Pancreas (tissue), 10 donors: ENCODE measurements at regions not wholly inside any gene's neighbourhood (a gene's known extent, or its start where the extent isn't known, plus 50 kb on each side); places are given as distances from the start of the nearest gene placed in this dataset.

ENCODE experiments used
- ATAC-seq, 4 donors: fragments of 200-7000 bp; cut with Tn5 transposase; one replicate each; pipeline versions ENCODE4 v1.8.0 to v1.9.1; 2020; ENCODE audit warnings: mild to moderate bottlenecking in 4 of 4, moderate library complexity in 4 of 4
- DNase-seq, 6 donors: peaks; one replicate each; pipeline ENCODE4 v3.0.0-alpha.2; 2020
- FAIRE-seq: peaks from 2 replicates; lab custom pipeline; 2012; peaks lifted over from hg19 to GRCh38; lab: Jason Lieb, UNC
- H3K27ac ChIP-seq, 4 donors: fragments of 200-600 bp; sonication (generic); 1 replicate in 3 of 4; 2 replicates in 1 of 4; pipeline versions ENCODE4 v1.5.0 to v1.8.0; 2020
- H3K27me3 ChIP-seq, 4 donors: fragments of 200-600 bp; one replicate each; pipeline ENCODE4 v1.8.0; 2021
- H3K36me3 ChIP-seq, 3 donors: fragments of 200-600 bp; sonication (generic) in 1 of 3; one replicate each; pipeline versions ENCODE4 v1.5.0 to v1.8.0; 2020 to 2021
- H3K4me1 ChIP-seq, 3 donors: fragments of 200-600 bp; one replicate each; pipeline ENCODE4 v1.8.0; 2021
- H3K4me3 ChIP-seq, 4 donors: fragments of 200-600 bp; sonication (generic) in 2 of 4; one replicate each; pipeline versions ENCODE4 v1.5.0 to v1.8.0; 2020 to 2021
- H3K9me3 ChIP-seq, 4 donors: fragments of 200-600 bp; one replicate each; pipeline ENCODE4 v1.8.0; 2021
- CTCF ChIP-seq, 4 donors: fragments of 200-600 bp; sonication (generic) in 3 of 4; IDR thresholded peaks; one replicate each; pipeline versions ENCODE4 v1.5.0 to v1.8.0; 2021; ENCODE audit warnings: antibody characterized with exemption in 4 of 4
- WGBS, 2 donors: extraction: QIAGEN DNeasy Blood & Tissue Kit; methylation state at CpG; one replicate each; pipeline ENCODE4 v1.1.7; 2013; 5-methylcytosine and 5-hydroxymethylcytosine counted together
- intact Hi-C, 3 donors: fragments of 100-400 bp; cut with DNase I; formaldehyde crosslinking; loops; one replicate each; pipeline versions ENCODE4 v1.11.1 to v1.14.2; 2022
- donor health status: healthy with polysubstance abuse.
- donor health status: DM: no; HTN: no; CAD: no; lungs with moderate emphysema.
- donor health status: DM: no; HTN: no; CAD: no.
- donor health status: control.
- donor health status: control.
- donor health status: Bipolar disorder and iron deficiency.
- donor health status: DM: yes; HTN: yes; CAD: no.
- donor health status: DM: no; HTN: no; CAD: no.
- donor health status: DM: no; HTN: no; CAD: no.
- donor health status: DM: yes; HTN: yes; CAD: no.

GRCh38 chr14:58697930-58698642, 60.3 kb downstream of the DACT1 start:
- Histone ChIP-seq H3K4me1 (no peaks in the 10 kb centered on the region), H3K27me3 (no peaks in the 10 kb centered on the region), H3K36me3 (no peaks in the 10 kb centered on the region), H3K4me3 (no peak overlapping the region), H3K27ac (no peak overlapping the region), H3K9me3 (no peaks in the 10 kb centered on the region)
- intact Hi-C loops: no loop called here
- TF ChIP-seq CTCF (IDR thresholded peaks at IDR 0.05): no peak
- ATAC-seq (no peak), FAIRE-seq (no peak), DNase-seq (no peak)
- 23 to 26% methylated on average over 4 of the region's 4 CpGs for WGBS, 2 donors

GRCh38 chr14:58699681-58700205, 62.0 kb downstream of the DACT1 start:
- no peak for TF ChIP-seq CTCF (IDR thresholded peaks at IDR 0.05)
- ATAC-seq: no peak
- no peaks in the 10 kb centered on the region for H3K27me3 ChIP-seq

GRCh38 chr14:58701156-58701555, 63.4 kb downstream of the DACT1 start:
- H3K36me3 ChIP-seq: no peaks in the 10 kb centered on the region
- intact Hi-C loops: no loop called here

More at GRCh38 chr14:58699681-58700205, 62.0 kb downstream of the DACT1 start:
- no peaks in the 10 kb centered on the region for H3K36me3 ChIP-seq
- DNase-seq (no peak), FAIRE-seq (no peak)
- no peaks in the 10 kb centered on the region for H3K9me3 ChIP-seq
- intact Hi-C loops: no loop called here
- no peak overlapping the region for H3K27ac ChIP-seq
- H3K4me1 ChIP-seq: no peaks in the 10 kb centered on the region
- H3K4me3 ChIP-seq: no peak overlapping the region
- 86 to 87% methylated on average over 1 of the region's 1 CpG for WGBS, 2 donors

GRCh38 chr14:58701604-58702003, 63.8 kb downstream of the DACT1 start:
- Histone ChIP-seq H3K27me3 (no peaks in the 10 kb centered on the region), H3K27ac (no peak overlapping the region), H3K4me1 (no peaks in the 10 kb centered on the region), H3K4me3 (no peak overlapping the region), H3K9me3 (no peaks in the 10 kb centered on the region), H3K36me3 (no peaks in the 10 kb centered on the region)
- FAIRE-seq (no peak), DNase-seq (no peak), ATAC-seq (no peak)
- intact Hi-C loops: no loop called here
- TF ChIP-seq CTCF (IDR thresholded peaks at IDR 0.05): no peak
- WGBS, 2 donors: 83 to 84% methylated on average over 1 of the region's 1 CpG

More at GRCh38 chr14:58701156-58701555, 63.4 kb downstream of the DACT1 start:
- Histone ChIP-seq H3K27ac (no peak overlapping the region), H3K4me1 (no peaks in the 10 kb centered on the region), H3K9me3 (no peaks in the 10 kb centered on the region), H3K27me3 (no peaks in the 10 kb centered on the region), H3K4me3 (no peak overlapping the region)
- ATAC-seq (no peak), DNase-seq (no peak), FAIRE-seq (no peak)
- 49 to 54% methylated on average over 3 of the region's 3 CpGs for WGBS, 2 donors
- TF ChIP-seq CTCF (IDR thresholded peaks at IDR 0.05): no peak
